ENCODE measurements at regions not wholly inside any gene's neighbourhood (a gene's known extent, or its start where the extent isn't known, plus 50 kb on each side); places are given as distances from the start of the nearest gene placed in this dataset.
"Not testable (repeated sequence)": the region's sequence is repeated elsewhere in the genome, so short reads cannot be mapped to it uniquely, and the experiment has no call there.

DNA sequence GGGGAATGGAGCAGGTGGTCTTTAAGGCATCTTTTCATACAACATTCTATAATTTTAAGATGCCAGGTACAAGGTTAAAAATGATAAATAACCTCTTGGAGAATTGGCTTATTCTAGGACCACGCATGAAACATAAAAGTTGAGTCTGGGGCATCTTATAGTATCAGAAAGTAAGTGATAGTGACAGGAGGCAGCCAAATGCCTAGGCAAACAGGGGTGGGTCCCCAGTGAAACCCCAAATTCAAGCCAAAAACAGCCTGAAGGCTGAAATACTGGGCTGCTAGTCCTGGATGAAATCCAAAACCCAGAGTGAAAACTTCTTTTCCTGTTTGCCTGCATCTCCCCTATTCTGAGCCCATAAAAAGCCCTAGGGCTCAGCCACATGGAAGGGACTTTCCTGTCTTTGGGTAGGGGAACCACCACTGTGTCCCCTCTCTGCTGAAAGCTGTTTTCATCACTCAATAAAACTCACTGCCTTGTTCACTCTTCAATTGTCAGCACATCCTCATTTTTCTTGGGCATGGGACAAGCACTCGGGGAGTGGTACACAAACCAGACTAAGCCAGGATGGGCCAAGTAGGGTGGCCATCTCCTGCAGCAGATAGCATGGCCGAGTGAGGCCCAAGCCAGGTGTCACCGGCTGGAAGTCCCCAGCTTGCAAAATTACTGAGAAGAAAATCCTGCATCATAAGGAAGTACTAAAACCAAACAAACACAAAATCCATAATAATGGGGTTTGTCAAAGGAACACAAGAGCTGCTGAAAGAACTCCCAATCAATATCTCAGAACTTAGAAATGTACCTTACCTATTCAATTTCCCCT lies 241.6 kb upstream of the GALNT17 start:
- TF ChIP-seq POLR2A (IDR thresholded peaks at IDR 0.05; ENCODE audit: low read depth, low read length), result no peak
- DNase-seq (ENCODE audit: insufficient read length, low spot score) (no peak), FAIRE-seq (no peak)

- no peak for DNase-seq (ENCODE audit: insufficient read length, low spot score)
- no peak for TF ChIP-seq POLR2A (IDR thresholded peaks at IDR 0.05; ENCODE audit: low read depth, low read length)
- FAIRE-seq, result no peak
These were observed 238.5 kb upstream of the GALNT17 start for GRCh38 chr7:70893422-70893821.

- no peak for FAIRE-seq
- TF ChIP-seq POLR2A (IDR thresholded peaks at IDR 0.05; ENCODE audit: low read depth, low read length), result no peak
These were observed 237.8 kb upstream of the GALNT17 start for GRCh38 chr7:70893971-70894715.

GRCh38 chr7:70894799-70895198 lies 237.1 kb upstream of the GALNT17 start:
- no peak for TF ChIP-seq POLR2A (IDR thresholded peaks at IDR 0.05; ENCODE audit: low read depth, low read length)
- FAIRE-seq (no peak), DNase-seq (ENCODE audit: insufficient read length, low spot score) (no peak)

More at GRCh38 chr7:70893971-70894715, 237.8 kb upstream of the GALNT17 start:
- DNase-seq (ENCODE audit: insufficient read length, low spot score), result no peak

- not testable (repeated sequence) for FAIRE-seq; DNase-seq (ENCODE audit: insufficient read length, low spot score)
These were observed 236.4 kb upstream of the GALNT17 start for GRCh38 chr7:70895337-70896200.

DNA sequence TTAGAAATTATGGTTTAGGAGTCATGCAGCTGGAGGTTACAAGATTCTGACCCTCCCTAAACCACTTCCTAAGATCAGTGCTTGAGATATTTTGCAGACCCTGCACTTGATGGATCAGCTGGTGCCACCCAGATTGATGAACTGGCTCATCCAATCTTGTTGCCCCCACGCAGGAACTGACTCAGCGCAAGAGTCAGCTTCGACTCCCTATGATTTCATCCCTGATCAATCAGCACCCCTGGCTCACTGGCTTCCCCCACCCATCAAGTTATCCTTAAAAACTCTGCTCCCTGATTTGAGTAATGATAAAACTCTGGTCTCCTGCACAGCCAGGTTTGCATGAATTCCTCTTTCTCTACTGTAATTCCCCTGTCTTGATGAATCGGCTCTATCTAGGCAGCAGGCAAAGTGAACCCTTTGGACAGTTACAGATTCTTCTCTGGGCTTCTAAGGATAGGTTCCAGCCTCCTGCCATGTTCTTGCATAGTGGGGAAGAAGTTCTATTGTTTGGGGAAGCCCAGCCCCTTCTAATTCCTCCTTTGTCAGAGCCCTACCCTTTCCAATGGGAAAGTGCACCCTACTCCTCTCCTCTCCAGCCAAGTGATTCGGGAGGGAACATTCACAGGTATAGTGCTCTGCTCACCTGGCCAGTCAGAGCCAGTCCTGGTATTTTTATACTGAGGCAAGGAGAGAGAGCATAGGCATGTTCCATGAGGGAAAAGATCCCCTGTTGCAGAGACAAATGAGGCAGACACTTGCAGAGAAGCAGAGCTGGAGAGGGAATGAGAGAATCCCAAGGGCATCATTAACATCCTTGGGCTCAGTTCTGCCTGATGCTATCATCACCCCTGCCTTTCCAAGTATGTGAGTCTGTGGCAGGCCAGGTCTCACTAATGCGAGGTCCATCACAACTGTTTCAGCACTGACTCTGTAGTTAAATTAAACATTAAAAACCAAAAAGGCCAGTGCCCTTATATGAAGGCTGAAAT lies 224.4 kb upstream of the GALNT17 start:
- no peak for TF ChIP-seq POLR2A (IDR thresholded peaks at IDR 0.05; ENCODE audit: low read depth, low read length)
- no peak for DNase-seq (ENCODE audit: insufficient read length, low spot score)
- FAIRE-seq, result no peak

DNA sequence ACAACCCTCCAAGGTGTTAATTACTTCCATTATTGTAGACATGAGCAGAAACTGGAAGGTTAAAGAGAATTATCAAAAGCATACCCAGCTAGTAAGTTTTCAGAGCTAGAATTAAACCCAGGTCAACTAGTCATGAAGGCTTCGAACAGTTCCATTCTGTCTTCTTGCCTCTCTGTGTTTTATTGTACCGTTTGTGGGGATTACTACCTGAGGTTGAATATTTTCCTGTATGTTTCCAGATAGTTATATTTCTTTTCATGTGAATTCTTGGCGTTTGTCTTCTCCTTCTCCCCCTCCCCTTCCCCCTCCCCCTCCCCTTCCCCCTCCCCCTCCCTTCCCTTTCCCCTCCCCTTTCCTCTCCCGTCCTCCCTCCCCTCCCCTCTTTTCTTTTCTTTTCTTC lies 218.0 kb upstream of the GALNT17 start:
- DNase-seq (ENCODE audit: insufficient read length, low spot score), result no peak
- no peak for TF ChIP-seq POLR2A (IDR thresholded peaks at IDR 0.05; ENCODE audit: low read depth, low read length)
- FAIRE-seq, result no peak

DNA sequence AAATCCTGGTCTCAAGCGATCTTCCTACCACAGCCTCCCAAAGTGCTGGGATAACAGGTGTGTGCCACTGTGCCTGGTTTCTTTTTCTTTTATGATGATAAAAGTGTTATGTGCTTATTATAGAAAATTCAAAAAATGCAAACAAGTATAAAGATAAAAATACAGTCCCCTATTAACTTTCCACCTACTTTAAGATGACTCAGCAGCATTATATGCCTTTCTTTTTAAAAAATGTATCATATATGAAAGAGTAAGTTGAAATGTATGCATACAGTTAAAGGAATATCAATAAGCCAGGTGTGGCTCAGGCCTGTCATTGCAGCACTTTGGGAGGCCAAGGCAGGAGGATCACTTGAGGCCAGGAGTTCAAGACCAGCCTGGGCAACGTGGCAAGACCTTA lies 216.9 kb upstream of the GALNT17 start:
- no peak for DNase-seq (ENCODE audit: insufficient read length, low spot score)
- no peak for FAIRE-seq
- no peak for TF ChIP-seq POLR2A (IDR thresholded peaks at IDR 0.05; ENCODE audit: low read depth, low read length)

DNA sequence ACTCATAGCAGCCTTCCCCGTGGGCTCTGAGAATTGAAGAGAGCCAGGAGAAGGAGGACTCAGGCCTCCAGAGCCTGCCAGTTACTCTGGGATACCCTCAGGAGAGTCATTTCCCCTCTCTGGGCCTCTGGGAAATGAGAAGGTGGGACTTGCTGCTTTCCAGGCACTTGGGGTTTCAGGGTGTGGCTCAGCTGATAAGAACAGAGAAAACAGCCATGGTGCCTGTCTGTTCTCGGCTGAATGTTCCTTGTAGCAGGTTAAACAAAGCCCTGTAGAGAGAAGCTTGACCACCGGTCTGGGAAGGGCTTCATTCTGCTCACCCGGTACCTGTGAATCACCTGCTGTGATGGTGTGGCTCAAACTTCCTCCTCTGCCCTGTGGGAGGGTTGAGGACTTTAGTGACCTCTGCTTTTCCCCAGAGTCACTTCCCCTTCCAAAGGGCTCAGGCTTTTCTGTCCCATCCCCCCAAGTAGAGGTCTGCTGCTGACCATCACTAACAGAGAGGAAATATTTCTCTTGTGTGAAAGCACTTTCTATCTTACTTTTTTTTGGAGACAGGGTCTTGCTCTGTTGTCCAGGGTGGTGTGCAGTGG lies 212.4 kb upstream of the GALNT17 start:
- no peak for FAIRE-seq
- DNase-seq (ENCODE audit: insufficient read length, low spot score), result no peak

GRCh38 chr7:70920876-70921275 lies 211.1 kb upstream of the GALNT17 start:
- DNase-seq (ENCODE audit: insufficient read length, low spot score) (no peak), FAIRE-seq (no peak)
- no peak for TF ChIP-seq POLR2A (IDR thresholded peaks at IDR 0.05; ENCODE audit: low read depth, low read length)

More for the DNA sequence above, 212.4 kb upstream of the GALNT17 start:
- TF ChIP-seq POLR2A (IDR thresholded peaks at IDR 0.05; ENCODE audit: low read depth, low read length), result no peak

- no peak for TF ChIP-seq POLR2A (IDR thresholded peaks at IDR 0.05; ENCODE audit: low read depth, low read length)
- FAIRE-seq (no peak), DNase-seq (ENCODE audit: insufficient read length, low spot score) (no peak)
These were observed 208.6 kb upstream of the GALNT17 start for GRCh38 chr7:70923181-70923845.

Data from H54 (cell line).